ENCODE measurements at regions not wholly inside any gene's neighbourhood (a gene's known extent, or its start where the extent isn't known, plus 50 kb on each side); places are given as distances from the start of the nearest gene placed in this dataset.

DNA sequence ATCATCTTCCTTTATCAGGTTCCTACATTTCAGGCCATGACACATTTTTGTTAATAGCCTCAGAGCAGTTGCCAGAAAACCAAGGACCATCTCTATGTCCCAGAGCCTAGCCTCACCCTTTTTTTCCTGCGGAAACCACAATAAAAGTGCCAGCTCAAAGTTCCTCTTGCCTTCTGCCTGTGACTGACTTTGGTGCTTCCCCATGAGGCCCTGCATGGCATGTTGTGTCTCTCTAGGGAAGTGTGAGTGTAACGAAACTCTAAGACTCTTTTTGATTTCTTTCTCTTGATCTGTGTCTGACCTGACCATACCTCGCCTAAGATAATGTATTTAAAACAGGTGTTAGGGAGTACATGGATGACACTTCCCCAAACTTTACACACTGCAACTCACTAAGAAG, 642.3 kb upstream of the BOD1L1 start:
- no peaks in the 10 kb centered on the region for H3K9me3 Mint-ChIP-seq (ENCODE audit: low read depth)
- H3K27me3 Mint-ChIP-seq (ENCODE audit: low read depth), result peaks cover 11% of the 10 kb centered on the region
- no peaks in the 10 kb centered on the region for H3K36me3 Mint-ChIP-seq (ENCODE audit: low read depth)
- H3K27ac Mint-ChIP-seq (ENCODE audit: unreplicated experiment), result no peak overlapping the region
- no peak overlapping the region for H3K4me3 Mint-ChIP-seq (ENCODE audit: unreplicated experiment)
- TF ChIP-seq, protein P1, sequence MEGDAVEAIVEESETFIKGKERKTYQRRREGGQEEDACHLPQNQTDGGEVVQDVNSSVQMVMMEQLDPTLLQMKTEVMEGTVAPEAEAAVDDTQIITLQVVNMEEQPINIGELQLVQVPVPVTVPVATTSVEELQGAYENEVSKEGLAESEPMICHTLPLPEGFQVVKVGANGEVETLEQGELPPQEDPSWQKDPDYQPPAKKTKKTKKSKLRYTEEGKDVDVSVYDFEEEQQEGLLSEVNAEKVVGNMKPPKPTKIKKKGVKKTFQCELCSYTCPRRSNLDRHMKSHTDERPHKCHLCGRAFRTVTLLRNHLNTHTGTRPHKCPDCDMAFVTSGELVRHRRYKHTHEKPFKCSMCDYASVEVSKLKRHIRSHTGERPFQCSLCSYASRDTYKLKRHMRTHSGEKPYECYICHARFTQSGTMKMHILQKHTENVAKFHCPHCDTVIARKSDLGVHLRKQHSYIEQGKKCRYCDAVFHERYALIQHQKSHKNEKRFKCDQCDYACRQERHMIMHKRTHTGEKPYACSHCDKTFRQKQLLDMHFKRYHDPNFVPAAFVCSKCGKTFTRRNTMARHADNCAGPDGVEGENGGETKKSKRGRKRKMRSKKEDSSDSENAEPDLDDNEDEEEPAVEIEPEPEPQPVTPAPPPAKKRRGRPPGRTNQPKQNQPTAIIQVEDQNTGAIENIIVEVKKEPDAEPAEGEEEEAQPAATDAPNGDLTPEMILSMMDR (IDR thresholded peaks at IDR 0.05), result no peak
- H3K4me1 Mint-ChIP-seq (ENCODE audit: low read depth), result no peaks in the 10 kb centered on the region
- DNase-seq (ENCODE audit: low spot score), result no peak

DNA sequence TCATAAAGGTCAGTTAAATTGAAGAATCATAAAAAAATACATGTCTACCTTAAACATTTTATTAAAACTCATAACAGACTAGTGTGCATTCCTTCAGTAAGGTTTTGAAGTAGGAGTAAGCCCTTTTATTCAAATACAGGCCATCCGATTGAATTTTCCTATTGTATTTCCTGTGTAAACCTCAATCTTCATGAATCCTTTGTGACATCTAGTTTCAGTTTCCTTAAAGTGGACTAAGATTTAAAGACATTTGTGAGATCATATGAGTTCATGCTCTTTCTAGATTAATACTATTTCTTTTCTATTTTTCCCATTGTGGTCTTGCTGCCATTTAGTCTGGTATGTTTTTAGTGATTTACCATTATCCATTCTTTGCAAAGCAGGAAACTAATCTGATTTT, 644.7 kb upstream of the BOD1L1 start:
- H3K4me3 Mint-ChIP-seq (ENCODE audit: unreplicated experiment), result no peak overlapping the region
- DNase-seq (ENCODE audit: low spot score), result no peak
- no peaks in the 10 kb centered on the region for H3K4me1 Mint-ChIP-seq (ENCODE audit: low read depth)
- no peak overlapping the region for H3K27ac Mint-ChIP-seq (ENCODE audit: unreplicated experiment)
- TF ChIP-seq, protein P1 (IDR thresholded peaks at IDR 0.05), result no peak
- peaks cover 5% of the 10 kb centered on the region for H3K36me3 Mint-ChIP-seq (ENCODE audit: low read depth)
- H3K9me3 Mint-ChIP-seq (ENCODE audit: low read depth), result peaks cover 14% of the 10 kb centered on the region
- peaks cover 19% of the 10 kb centered on the region for H3K27me3 Mint-ChIP-seq (ENCODE audit: low read depth)

DNA sequence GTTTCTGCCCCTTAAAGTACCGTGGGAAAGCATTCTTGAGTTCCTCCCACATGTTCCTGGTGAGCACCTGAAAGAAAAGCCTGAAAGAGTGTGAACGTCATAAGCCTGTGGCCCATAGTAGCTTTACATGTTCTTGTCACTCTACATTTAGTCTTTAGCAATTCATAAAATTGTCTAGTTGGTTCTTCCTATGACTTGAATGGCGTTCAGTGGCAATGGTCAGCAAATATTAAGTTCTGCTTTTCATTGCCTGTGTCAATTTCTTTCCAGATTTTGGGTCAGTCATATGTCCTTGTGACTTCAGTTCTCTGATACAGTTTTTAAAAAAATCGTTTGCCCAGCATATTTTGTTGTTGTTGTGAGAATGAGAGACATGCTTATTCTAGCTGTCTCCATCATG, 650.0 kb upstream of the BOD1L1 start:
- peaks cover 34% of the 10 kb centered on the region for H3K27me3 Mint-ChIP-seq (ENCODE audit: low read depth)
- no peak overlapping the region for H3K27ac Mint-ChIP-seq (ENCODE audit: unreplicated experiment)
- peaks cover 5% of the 10 kb centered on the region for H3K36me3 Mint-ChIP-seq (ENCODE audit: low read depth)
- TF ChIP-seq, protein P1 (IDR thresholded peaks at IDR 0.05), result no peak
- no peak for DNase-seq (ENCODE audit: low spot score)
- no peak overlapping the region for H3K4me3 Mint-ChIP-seq (ENCODE audit: unreplicated experiment)
- H3K4me1 Mint-ChIP-seq (ENCODE audit: low read depth), result no peaks in the 10 kb centered on the region
- H3K9me3 Mint-ChIP-seq (ENCODE audit: low read depth), result peaks cover 14% of the 10 kb centered on the region

DNA sequence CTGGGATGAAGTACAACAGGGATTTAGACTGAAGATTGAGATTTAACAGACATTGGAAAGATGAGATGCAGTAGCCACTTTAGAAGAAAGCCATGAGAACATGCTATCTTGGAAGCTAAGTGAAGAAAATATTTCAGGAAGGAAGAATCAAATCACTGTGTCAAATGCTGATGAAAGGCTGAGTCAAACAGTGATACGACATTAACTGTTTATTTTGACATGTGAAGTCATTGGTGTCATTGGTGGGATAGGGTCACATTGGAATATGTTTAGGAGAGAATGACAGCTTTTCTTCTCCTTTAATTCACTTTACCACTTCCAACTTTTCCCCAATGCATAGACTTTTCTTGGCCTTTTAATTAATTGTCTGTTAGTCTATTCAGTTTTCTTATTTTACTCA, 653.0 kb upstream of the BOD1L1 start:
- no peak for DNase-seq (ENCODE audit: low spot score)
- TF ChIP-seq, protein P1 (IDR thresholded peaks at IDR 0.05), result no peak
- peaks cover 4% of the 10 kb centered on the region for H3K36me3 Mint-ChIP-seq (ENCODE audit: low read depth)
- no peak overlapping the region for H3K27ac Mint-ChIP-seq (ENCODE audit: unreplicated experiment)
- H3K4me1 Mint-ChIP-seq (ENCODE audit: low read depth), result no peaks in the 10 kb centered on the region
- peaks cover 30% of the 10 kb centered on the region for H3K27me3 Mint-ChIP-seq (ENCODE audit: low read depth)
- H3K4me3 Mint-ChIP-seq (ENCODE audit: unreplicated experiment), result no peak overlapping the region
- H3K9me3 Mint-ChIP-seq (ENCODE audit: low read depth), result peaks cover 7% of the 10 kb centered on the region

DNA sequence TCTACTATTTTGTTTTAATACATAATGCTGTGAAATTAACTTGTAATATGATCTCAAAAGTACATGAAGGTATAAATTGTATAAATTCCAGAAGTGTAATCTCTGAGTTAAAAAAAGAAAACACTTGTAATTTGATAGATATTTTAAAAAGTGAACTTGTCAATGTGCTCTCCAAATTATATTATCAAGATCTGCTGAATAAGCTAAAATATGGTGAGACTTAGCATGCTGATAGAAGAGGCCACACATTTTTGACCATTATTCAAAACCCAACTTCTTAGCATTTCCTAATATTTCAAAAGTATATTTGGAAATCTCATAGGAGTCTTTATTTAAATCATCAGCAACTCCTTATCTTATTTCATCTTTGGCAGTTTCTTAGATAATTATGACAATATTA, 657.1 kb upstream of the BOD1L1 start:
- H3K4me3 Mint-ChIP-seq (ENCODE audit: unreplicated experiment), result no peak overlapping the region

More for the DNA sequence above, 657.1 kb upstream of the BOD1L1 start:
- DNase-seq (ENCODE audit: low spot score), result no peak
- Mint-ChIP-seq H3K9me3 (ENCODE audit: low read depth) (peaks cover 13% of the 10 kb centered on the region), H3K27ac (ENCODE audit: unreplicated experiment) (no peak overlapping the region), H3K4me1 (ENCODE audit: low read depth) (no peaks in the 10 kb centered on the region), H3K36me3 (ENCODE audit: low read depth) (no peaks in the 10 kb centered on the region), H3K27me3 (ENCODE audit: low read depth) (peaks cover 14% of the 10 kb centered on the region)
- TF ChIP-seq, protein P1 (IDR thresholded peaks at IDR 0.05), result no peak

Measured in chondrocyte (in vitro differentiated cells).